NCI-H1105 (cell line): ENCODE measurements at regions not wholly inside any gene's neighbourhood (a gene's known extent, or its start where the extent isn't known, plus 50 kb on each side); places are given as distances from the start of the nearest gene placed in this dataset.
"Not testable (repeated sequence)": the region's sequence is repeated elsewhere in the genome, so short reads cannot be mapped to it uniquely, and the experiment has no call there.

ENCODE experiments used
- DNase-seq: peaks from one replicate; lab custom pipeline; 2025; lab: John Stamatoyannopoulos, UW

DNA sequence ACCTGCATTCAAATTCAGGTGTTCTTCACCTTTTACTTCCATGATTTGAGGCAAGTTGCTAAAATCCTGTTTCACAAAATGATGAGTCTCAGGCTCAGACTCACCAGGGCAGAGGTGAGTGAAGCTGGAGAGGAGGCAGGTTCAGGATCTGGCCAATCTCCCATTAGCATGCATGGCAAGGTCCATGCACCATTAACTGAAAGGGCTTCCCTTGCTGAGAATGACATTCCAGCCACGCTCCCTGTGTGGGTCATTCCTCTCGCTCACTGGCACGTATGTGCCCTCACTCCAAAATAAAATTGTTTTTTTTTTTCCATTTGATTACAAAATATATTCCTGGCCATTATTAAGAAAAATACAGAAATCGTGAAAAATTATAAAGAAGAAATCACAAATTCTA, 257.6 kb downstream of the C12orf75 start:
- no peak for DNase-seq

DNA sequence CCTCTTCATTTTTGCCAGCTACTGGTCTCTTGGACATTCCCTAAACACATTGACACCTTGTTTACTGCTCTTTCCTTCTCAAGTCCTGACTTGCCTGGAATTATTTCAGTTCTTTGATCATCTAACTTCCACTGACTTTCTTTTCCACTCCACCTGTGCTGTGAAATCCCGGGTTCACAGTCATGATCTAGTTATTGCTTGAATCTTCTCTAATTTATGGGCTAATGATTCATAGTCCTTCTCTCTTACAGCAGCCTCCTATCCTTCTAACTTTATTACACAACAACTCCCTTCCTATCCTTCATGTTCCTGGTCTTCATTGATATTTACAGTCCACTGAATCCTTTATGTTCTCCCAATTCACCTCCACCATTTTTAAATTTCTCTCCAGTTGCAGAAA, 260.1 kb downstream of the C12orf75 start:
- DNase-seq = no peak

DNA sequence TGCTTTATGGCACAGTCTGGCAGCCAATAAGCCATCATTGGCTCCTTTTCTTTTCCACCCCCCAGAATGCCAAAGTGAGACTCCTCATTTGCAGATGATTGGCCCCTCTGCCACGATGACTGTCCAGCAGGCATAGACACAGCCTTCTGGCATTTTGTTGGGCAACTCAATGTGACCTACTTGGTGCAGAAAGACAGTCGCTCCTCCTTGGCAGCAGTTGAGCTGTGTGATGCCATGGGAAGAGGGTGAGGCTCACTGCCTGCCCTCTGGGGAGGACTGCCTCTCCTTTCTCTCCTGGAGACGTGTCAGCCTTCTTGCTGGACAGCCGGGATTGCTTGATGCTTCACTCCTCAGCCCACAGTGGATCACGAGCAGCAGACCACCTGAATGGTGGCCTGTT, 264.9 kb downstream of the C12orf75 start:
- no peak for DNase-seq

DNA sequence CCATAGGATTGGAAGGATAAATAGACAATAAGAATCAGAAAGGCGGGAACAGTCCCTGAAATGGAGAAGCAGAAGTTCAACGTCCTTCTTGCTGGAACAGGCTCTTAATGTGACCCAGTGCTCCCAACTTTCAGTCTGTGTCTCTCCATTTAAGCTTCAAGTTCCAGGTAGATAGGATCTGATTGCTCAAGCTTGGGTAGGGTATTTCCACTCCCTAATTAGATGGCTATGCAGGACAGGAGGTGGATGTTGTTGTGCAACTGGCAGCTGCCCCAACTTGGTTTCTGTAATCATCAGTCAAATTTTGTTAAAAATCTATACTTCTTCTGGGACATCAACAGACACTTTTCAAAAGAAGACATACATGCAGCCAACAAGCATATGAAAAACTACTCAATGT, 266.2 kb downstream of the C12orf75 start:
- DNase-seq = no peak

DNA sequence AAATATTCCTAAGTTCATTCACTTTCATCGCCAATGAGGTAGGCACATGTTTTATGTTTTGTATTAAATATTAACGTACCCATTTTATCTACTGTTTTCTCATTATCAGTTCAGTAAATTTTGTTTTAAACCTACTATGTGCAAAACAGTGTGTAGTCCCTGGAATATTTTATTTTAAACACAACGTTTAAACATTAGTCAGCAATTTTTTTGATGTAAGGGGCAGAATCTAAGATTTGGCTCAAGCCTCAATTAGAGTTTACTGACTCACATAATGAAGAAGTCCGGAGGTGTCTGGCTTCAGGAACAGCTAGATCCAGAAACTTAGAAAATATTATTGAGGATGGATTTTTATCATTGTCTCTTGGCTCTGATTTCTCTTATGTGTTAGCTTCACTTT, 267.5 kb downstream of the C12orf75 start:
- DNase-seq = no peak

DNA sequence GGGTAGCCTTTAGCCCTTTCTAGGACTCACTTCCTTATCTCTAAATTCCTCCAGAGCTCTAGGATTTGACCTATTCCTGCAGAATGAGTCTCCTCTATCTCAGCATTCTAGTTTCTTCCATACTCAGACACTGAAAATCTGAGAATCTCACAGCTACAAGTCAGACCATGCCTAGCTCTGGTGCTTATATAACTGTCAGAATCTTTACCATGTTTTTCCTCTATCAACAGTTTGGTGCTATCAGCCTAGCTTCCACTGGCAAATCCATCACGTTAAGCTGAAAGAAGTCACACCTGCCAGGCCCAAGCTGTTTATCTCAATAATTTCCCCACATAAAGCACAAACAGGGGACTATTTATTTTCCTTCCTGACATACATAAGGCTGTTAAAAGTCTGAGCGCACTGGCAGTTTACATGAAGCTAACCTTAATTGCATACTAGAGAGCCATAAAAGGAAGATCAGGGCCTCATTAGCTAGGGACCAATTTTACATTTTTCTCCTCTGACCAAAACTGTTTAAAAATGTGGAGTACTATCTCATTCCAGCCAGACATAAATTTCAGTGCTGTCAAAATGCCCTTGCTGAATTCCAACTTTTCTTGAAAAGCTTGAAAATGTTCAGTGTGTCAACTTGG, 270.5 kb downstream of the C12orf75 start:
- DNase-seq = no peak

DNA sequence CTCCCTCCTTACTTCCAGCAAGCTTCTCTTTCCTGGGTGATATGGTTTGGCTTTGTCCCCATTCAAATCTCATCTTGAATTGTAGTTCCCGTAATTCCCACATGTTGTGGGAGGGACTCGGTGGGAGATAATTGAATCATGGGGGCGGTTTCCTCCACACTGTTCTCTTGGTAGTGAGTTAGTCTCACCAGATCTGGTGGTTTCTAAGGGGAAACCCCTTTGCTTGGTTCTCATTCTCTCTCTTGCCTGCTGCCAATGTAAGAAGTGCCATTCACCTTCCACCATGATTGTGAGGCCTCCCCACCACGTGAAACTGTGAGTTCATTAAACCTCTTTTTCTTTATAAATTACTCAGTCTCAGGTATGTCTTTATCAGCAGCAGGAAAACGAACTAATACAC, 271.8 kb downstream of the C12orf75 start:
- DNase-seq = not testable (repeated sequence)

DNA sequence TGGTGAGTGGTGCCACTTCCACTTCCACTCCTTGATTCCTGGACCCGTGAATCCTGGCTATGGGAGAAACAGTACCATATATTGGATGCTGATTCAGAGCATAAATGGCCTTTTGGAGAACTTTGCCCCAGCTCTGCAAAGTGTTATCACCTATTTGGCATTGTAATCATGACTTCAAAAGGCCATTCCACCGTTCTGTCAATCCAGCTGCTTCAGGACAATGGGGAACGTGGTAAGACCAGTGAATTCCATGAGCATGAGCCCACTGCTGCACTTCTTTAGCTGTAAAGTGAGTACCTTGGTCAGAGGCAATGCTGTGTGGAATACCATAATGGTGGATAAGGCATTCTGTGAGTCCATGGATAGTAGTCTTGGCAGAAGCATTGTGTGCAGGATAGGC, 273.8 kb downstream of the C12orf75 start:
- DNase-seq = not testable (repeated sequence)

DNA sequence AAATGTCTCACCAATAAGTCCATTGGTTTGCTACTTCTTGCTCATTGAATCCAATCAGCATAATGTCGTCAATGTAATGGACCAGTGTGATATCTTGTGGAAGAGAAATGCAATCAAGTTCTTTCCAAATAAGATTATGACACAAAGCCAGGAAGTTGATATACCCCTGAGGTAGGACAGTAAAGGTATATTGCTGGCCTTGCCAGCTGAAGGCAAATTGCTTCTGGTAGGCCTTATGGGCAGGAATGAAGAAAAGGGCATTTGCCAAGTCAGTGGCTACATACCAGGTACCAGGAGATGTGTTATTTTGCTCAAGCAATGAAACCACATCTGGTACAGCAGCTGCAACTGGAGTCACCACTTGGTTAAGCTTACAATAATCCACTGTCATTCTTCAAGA, 276.1 kb downstream of the C12orf75 start:
- not testable (repeated sequence) for DNase-seq

DNA sequence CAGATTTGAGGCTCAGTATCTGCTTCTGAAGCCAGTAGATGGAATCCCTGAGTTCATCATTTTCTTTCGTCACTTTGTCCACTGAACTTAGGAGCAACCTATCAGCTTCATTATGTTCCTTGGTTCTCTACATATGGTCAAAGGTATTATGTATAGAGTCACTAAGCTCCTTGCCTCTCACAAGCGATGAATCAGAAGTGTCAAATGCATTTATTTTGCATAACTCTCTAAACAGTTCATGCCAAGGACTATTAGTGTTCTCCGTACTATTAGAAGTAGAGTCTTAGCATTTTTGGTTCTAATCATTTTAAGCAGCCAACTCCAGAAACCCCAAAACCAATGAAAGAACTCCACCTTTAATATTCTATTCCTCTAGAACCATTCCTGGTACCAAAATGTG, 278.5 kb downstream of the C12orf75 start:
- not testable (repeated sequence) for DNase-seq

DNA sequence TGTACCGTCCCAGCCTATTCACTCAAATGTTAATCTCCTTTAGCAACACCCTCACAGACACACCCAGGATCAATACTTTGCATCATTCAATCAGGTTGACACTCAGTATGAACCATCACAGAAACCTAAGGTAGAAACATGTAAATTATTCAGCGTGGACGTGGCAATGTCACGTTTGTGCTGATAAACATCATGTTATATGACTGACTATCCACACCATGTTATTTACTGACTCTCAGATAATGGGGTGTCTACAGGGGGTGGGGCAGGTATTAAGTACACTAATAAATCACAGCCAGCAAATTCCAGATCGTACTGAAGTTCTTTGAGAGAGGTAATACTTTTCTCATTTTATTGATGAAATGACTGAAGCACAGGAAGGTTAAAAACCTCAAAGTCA, 280.0 kb downstream of the C12orf75 start:
- DNase-seq = no peak

DNA sequence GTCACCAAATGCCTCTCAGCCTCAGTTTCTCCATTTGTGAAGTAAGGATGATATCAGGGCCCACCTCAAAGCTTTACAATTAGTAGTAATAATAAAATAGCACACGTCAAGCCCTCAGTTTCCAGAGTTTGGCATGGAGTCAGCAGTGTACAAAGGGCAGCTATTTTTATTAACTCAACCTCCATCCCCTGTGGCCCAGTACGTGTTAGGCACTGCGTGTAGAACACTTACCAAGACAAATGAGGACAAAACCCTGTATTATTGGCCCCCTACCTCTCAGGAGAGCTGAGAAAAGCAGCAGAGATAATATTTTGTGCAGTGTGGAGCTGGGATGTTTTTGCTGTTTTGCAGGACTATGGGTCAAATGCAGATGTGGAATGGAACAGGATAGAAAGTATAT, 280.8 kb downstream of the C12orf75 start:
- DNase-seq = no peak

DNA sequence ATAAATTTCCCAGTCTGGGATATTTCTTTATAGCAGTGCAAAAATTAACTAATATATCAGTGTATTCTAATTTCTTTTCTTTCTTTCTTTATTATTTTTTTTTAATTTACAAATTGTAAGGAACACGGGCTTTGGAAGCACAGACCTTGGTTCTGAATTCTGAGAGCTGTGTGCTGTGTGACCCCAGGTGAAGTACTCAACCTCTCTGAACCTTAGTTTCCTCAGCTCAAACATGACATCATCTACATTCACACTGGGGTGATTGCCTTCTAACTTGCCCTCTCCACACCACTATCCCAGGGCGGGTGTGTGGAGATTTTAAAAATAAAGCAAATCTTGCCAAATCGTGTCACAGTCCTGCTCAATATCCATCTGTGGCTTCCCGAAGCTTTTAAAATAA, 282.8 kb downstream of the C12orf75 start:
- no peak for DNase-seq

DNA sequence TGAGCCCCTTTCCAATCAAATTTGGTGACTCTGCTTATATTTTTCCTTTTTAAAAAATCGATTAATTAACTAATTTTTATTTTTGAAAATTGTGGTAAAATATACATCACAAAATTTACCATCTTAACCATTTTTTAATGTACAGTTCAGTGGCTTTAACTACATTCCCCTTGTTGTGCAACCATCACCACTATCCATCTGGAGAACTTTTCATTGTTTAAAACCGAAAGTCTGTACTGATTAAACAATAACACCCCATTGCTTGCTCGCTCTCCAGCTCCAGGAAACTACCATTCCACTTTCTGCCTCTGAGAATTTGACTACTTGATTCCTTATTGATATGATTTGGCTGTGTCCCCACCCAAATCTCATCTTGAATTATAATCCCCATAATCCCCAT, 283.4 kb downstream of the C12orf75 start:
- no peak for DNase-seq

DNA sequence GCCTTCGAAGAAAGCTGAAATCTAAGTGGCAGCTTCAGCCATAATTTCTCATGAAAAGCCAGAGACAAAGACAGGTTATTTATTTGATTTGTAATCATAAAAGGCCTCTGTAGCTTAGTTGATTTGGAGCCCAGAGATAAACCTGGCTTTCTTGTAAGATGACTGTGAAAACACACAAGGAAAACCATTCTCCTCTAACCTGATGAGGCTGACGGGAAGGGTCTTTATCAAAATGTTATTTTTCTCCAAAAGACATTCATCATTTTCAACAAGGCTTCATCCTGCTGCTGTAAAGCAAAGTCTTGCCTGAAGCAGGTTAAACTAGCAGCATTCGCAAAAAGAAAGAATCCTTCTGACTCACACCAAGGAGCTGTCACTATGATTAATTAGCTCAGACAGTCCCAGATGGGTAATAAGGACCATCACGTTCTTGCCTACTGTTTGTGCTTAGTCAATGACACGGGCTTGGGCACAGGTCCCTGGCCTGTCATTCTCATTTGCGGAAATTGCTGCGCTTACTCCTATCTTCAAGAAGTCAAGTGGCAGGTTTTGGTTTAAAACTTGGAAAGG, 286.6 kb downstream of the C12orf75 start:
- no peak for DNase-seq

DNA sequence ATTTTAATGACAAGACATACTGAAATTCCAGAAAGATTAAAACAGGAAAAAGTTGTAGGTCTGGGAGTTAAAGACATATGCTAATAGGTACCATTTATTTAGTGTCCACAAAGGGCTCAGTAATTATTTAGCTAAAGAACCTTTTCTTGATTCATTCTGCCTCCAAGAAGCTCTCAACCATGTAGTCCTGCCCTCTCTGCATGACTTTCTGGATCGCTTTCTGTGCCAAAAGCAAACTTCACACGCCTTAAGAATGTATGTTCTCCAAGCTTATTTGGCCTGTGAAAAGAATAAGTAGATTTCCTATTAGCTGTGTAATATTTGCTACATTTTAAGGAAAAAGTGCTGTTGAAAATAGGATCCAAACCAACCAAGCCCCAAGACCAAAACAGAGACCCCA, 291.7 kb downstream of the C12orf75 start:
- no peak for DNase-seq

DNA sequence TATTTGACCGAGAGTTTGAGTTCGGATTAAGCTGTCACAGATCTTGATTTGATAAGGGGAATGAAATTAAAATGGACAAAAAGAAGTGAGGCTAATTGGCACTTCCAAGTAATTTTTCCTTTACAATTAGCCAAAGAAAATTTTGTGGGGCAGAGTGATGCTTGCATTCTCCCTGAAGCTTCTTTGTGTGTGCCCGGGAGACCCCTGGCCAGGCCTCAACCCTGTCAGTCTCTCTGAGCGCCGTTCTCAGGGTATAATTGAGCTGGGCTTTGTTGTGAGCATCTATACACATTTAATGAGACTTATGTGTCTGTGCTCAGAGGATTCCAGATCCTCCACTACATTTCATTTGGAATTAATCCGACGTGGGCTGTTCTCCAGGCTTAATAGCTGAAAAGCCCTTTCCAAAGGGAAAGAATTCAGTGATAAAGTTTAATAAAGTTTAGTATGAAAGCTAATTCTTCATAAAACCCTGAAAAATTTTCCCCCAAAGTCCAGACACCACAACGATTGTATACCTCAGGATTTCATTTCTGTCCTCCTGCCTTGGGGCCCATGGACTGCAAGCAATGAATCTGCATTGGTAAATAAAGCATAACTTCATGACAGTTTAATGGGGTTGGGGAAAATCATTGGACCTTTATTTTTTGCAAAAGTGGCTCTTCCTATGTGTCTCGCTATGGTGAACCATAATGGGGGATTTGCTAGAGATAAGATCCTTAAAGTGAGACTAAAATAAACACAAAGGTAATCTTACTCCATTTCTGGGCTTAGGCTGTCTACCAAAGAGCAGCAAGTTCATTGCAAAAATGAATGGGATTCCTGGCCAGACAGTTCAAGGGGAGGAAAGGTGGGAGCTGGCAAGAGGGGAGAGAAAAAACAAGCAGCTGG, 292.6 kb downstream of the C12orf75 start:
- no peak for DNase-seq

DNA sequence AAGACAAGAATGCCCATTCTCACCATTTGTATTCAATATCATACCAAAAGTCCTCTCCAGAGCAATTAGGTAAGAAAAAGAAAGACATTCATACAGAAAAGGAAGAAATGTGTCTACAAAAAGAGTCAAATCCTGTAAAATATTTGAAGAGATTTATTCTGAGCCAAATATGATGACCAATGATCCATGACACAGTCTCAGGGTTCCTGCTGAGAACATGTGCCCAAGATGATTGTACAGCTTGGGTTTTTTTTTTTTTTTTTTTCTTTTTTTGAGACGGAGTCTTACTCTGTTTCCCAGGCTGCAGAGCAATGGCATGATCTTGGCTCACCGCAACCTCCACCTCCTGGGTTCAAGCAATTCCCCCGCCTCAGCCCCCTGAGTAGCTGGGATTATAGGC, 296.2 kb downstream of the C12orf75 start:
- no peak for DNase-seq

DNA sequence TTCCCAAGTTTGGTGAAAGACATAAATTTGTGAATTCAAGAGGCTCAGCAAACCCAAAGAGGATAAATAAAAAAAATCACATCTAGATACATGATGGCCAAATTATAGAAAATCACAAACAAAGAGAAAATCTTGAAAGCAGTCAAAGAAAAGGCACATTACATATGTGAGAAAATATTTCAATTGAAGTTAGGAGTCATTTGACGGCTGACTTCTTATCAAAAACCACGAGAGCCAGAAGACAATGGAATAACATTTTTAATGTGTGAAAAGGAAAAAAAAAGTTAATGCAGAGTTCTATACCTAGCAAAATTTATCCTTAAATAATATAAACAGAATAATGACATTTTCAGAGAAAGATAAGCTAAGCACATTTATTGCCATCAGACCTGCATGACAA, 307.0 kb downstream of the C12orf75 start:
- no peak for DNase-seq

DNA sequence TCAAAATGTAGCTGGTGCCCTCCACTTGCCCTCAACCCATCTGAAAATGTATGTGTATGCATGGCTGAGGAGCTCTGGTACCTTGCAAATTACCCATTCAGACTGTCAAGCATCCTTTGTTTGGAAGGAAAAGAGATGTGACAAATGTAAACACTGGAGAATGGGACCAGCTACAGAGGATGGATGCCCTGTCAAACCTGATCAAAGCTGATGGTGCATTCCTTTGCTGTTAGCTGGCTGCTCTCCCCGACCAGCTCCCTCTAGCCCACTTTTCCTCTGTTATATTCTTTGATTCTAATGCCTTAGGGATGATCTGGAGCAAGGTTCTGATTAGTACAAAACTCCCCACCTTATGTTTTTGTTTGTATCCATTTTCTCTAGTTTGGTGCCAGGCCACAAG, 310.3 kb downstream of the C12orf75 start:
- no peak for DNase-seq

DNA sequence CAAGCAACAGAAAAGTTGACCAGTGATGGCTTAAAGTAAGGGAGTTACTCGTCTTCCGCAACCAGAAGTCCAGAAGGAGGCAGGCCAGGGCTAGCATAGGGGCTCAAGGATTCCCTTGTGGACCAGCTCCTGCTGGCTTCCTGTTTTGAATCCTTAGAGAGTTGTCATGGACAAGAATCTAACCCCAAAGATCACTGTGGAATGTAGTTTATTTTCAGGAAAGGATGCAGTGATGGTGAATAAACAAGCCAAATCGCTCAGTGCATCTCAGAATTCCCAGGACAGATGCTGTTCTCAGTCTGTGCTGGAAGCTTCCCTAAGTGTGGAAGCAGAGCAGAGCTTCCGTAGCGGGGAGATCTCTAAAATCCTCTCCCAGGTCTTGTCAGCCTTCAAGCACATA, 311.3 kb downstream of the C12orf75 start:
- no peak for DNase-seq

DNA sequence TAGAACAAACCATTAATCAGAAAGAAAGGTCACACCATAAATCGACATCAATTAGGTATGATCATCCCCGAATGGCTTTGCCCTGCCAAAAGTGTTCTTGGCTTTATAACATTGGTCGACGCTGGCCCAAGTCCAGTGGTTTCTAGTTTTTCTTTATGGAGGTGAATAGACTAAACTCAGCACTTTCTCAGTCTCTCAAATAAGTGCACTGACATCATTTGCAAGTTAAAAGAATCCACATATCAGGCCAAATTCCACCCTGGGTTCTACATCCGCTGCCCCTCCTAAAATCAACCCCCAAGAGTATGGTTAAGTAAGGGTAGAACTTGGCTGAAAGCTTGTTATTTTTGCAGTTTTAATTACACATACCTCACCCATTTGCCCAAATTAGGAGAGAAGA, 314.3 kb downstream of the C12orf75 start:
- DNase-seq = no peak

DNA sequence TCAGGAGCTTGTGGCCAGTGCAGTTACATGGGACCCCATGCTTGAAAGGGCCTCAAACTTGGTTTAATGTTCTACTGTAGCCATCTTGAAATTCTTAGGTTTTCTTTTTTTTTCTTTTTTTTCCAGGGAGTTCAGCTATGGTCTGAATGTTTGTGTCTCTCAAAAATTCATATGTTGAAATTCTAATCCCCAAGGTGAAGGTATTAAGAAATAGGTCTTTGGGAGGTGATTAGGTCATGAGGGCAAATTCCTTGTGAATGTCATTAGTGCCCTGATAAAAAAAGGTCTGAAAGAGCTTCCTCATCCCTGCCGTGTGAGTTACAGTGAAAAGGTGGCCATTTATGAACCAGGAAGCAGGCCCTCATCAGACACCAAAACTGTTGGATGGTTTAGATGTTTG, 324.1 kb downstream of the C12orf75 start:
- no peak for DNase-seq
